K562 (cell line): ENCODE measurements at regions not wholly inside any gene's neighbourhood (a gene's known extent, or its start where the extent isn't known, plus 50 kb on each side); places are given as distances from the start of the nearest gene placed in this dataset.

Source experiments
- ARID1B ChIP-seq: fragments of 450-650 bp; IDR thresholded peaks from 2 replicates; pipeline ENCODE4 v1.6.1; 2016; ENCODE audit warnings: antibody characterized with exemption, mild to moderate bottlenecking, inconsistent platforms
- DIDO1 ChIP-seq: fragments of 450-650 bp; IDR thresholded peaks from 2 replicates; pipeline ENCODE4 v1.6.1; 2016; ENCODE audit warnings: low read depth, missing biosample characterization, missing genetic modification characterization
- ELK3 ChIP-seq: fragments of 450-650 bp; formaldehyde crosslinking; IDR thresholded peaks from 2 replicates; pipeline ENCODE4 v1.4.0; 2020; ENCODE audit warnings: mild to moderate bottlenecking
- GABPA ChIP-seq: fragments of 200-800 bp; sonication (Bioruptor generic); conservative IDR thresholded peaks from 2 replicates; pipeline ENCODE4 v1.6.1; 2016; ENCODE audit warnings: low read depth, missing genetic modification characterization, missing compliant biosample characterization
- HIVEP1 ChIP-seq: fragments of 250-450 bp; sonication (Bioruptor Pico); IDR thresholded peaks from 2 replicates; pipeline ENCODE4 v1.4.0; 2020; ENCODE audit warnings: mild to moderate bottlenecking
- POLR3G ChIP-seq: IDR thresholded peaks from 2 replicates; pipeline ENCODE4 v1.6.1; 2011; ENCODE audit not compliant: insufficient read length, insufficient replicate concordance; ENCODE audit errors: extremely low read depth
- RBM14 ChIP-seq: fragments of 200-400 bp; formaldehyde crosslinking; IDR thresholded peaks from 2 replicates; pipeline ENCODE4 v1.6.1; 2018; ENCODE audit warnings: low read depth, mild to moderate bottlenecking, low read length, moderate library complexity, borderline replicate concordance; ENCODE audit not compliant: insufficient read depth
- SFPQ ChIP-seq: fragments of 200-400 bp; formaldehyde crosslinking; IDR thresholded peaks from 2 replicates; pipeline ENCODE4 v1.6.1; 2017; ENCODE audit warnings: mild to moderate bottlenecking, low read depth, low read length, moderate library complexity
- SRF ChIP-seq, 2 experiments: fragments of 250-450, 450-650 bp in 1 of 2; sonication (Bioruptor Pico) in 1 of 2; sonication (generic) in 1 of 2; formaldehyde crosslinking; IDR thresholded peaks; 2 replicates each; pipeline versions ENCODE4 v1.5.0 to v1.5.1; 2020 to 2022; ENCODE audit warnings: mild to moderate bottlenecking in 1 of 2, missing genetic modification reagents in 1 of 2
- SRSF7 ChIP-seq: fragments of 200-400 bp; formaldehyde crosslinking; optimal IDR thresholded peaks from 2 replicates; pipeline ENCODE3; 2017; ENCODE audit warnings: mild to moderate bottlenecking, low read depth, low read length
- WHSC1 ChIP-seq: IDR thresholded peaks from one replicate; pipeline ENCODE4 v1.6.1; 2012; ENCODE audit warnings: low read length, control low read depth, inconsistent platforms
- ZNF77 ChIP-seq: fragments of 250-450 bp; sonication (Bioruptor Pico); IDR thresholded peaks from 2 replicates; pipeline ENCODE4 v1.5.0; 2020

- TF ChIP-seq ELK3, result no peak
- no peak for TF ChIP-seq ZNF77 (CRISPR knock-in tag)
- no peak for TF ChIP-seq HIVEP1
- TF ChIP-seq SFPQ, result no peak
- TF ChIP-seq POLR3G, result no peak
- no peak for TF ChIP-seq SRF (CRISPR knock-in tag; IDR thresholded peaks at IDR 0.05)
- TF ChIP-seq WHSC1, result no peak
- no peak for TF ChIP-seq DIDO1 (tag)
- TF ChIP-seq GABPA (tag), result no peak
- no peak for TF ChIP-seq SRSF7
- no peak for TF ChIP-seq RBM14
- TF ChIP-seq ARID1B, result no peak
Measured at GRCh38 chr7:31419505-31420055, 79.1 kb upstream of the NEUROD6 start (continued).
